WERI-Rb-1 (cell line): ENCODE measurements at regions not wholly inside any gene's neighbourhood (a gene's known extent, or its start where the extent isn't known, plus 50 kb on each side); places are given as distances from the start of the nearest gene placed in this dataset.

Experiments
- DNase-seq: peaks from one replicate; pipeline ENCODE4 v3.0.0-alpha.2; 2020
- H3K27ac ChIP-seq: fragments of 250-450 bp; sonication (Bioruptor Pico); 2 replicates; pipeline ENCODE4 v1.5.1; 2020; ENCODE audit warnings: mild to moderate bottlenecking, moderate library complexity
- H3K27me3 ChIP-seq: fragments of 250-450 bp; sonication (Bioruptor Pico); 2 replicates; pipeline ENCODE4 v1.5.1; 2021; ENCODE audit warnings: mild to moderate bottlenecking, low read depth, moderate library complexity; ENCODE audit not compliant: insufficient read depth, severe bottlenecking
- H3K36me3 ChIP-seq: fragments of 250-450 bp; sonication (Bioruptor Pico); 2 replicates; pipeline ENCODE4 v1.5.1; 2020; ENCODE audit warnings: mild to moderate bottlenecking, moderate library complexity
- H3K4me3 ChIP-seq: 2 replicates; pipeline ENCODE4 v1.5.1; 2011; ENCODE audit warnings: low read depth, mild to moderate bottlenecking, control low read depth, low read length
- H3K9me3 ChIP-seq: fragments of 250-450 bp; sonication (Bioruptor Pico); 2 replicates; pipeline ENCODE4 v1.5.1; 2021; ENCODE audit warnings: mild to moderate bottlenecking, moderate library complexity; ENCODE audit not compliant: severe bottlenecking
- TF ChIP-seq, protein P1 (sequence below): IDR thresholded peaks from 2 replicates; pipeline ENCODE4 v1.5.1; 2011; ENCODE audit warnings: low read depth, mild to moderate bottlenecking, control low read depth, inconsistent platforms, low read length

DNA sequence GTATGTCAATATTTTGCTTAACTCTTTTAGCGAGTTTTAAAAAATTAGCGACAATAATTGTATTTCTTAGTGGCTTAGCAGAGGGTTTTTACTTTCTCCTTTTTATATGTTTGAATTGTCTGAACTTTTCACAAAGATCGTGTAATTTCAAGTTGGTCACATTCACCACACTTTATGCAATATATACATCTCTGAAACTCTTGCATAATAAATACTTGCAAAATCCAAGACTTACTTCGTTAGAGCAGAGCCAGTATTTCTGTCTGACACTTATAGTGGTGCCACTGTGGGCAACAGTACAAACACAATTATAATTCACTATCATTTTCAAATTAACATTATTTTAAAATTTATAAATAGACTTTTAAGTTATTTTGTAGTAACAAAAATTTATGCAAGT, 62.0 kb downstream of the SUCNR1 start:
- Histone ChIP-seq H3K27ac (no peak overlapping the region), H3K4me3 (no peak overlapping the region), H3K9me3 (no peaks in the 10 kb centered on the region), H3K27me3 (peaks cover 21% of the 10 kb centered on the region), H3K36me3 (no peaks in the 10 kb centered on the region)
- TF ChIP-seq, protein P1, sequence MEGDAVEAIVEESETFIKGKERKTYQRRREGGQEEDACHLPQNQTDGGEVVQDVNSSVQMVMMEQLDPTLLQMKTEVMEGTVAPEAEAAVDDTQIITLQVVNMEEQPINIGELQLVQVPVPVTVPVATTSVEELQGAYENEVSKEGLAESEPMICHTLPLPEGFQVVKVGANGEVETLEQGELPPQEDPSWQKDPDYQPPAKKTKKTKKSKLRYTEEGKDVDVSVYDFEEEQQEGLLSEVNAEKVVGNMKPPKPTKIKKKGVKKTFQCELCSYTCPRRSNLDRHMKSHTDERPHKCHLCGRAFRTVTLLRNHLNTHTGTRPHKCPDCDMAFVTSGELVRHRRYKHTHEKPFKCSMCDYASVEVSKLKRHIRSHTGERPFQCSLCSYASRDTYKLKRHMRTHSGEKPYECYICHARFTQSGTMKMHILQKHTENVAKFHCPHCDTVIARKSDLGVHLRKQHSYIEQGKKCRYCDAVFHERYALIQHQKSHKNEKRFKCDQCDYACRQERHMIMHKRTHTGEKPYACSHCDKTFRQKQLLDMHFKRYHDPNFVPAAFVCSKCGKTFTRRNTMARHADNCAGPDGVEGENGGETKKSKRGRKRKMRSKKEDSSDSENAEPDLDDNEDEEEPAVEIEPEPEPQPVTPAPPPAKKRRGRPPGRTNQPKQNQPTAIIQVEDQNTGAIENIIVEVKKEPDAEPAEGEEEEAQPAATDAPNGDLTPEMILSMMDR, result no peak
- DNase-seq, result no peak

DNA sequence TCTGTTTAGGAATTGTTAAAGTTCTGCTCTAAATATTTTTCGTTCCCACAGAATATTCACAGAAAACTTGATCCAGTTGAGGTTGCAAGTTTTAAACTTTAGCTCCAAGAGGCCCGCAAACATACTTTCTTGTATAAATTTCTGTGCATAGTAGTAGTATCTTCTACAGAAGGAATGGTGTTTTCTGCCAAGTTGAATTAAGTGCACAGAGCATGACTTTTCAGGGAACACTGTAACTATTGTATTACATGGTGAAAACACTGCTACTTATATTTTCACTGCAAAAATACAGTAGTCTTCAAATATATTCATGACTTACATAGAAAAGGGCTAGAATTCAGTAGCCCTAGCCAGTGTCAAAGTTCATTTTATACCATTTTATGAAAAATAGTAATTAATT, 67.0 kb downstream of the SUCNR1 start:
- no peak for DNase-seq
- Histone ChIP-seq H3K36me3 (no peaks in the 10 kb centered on the region), H3K27ac (no peak overlapping the region), H3K9me3 (no peaks in the 10 kb centered on the region), H3K4me3 (no peak overlapping the region), H3K27me3 (peaks cover 25% of the 10 kb centered on the region)
- TF ChIP-seq, protein P1, result no peak

DNA sequence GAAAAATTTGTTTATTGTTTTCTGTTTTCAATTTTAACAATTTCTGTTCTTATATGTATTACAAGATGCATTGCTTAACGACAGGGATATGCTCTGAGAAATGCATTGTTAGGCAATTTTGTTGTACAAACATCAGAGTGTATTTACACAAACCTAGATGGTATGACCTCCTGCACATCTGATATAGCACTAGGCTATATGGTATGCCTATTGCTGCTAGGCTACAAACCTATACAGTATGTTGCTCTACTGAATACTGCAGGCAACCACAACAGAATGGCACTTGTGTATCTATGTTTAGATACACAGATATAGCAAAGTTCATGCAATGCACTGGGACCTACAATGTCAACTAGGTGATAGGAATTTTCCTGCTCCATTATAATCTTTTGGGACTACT, 70.1 kb downstream of the SUCNR1 start:
- DNase-seq, result no peak
- TF ChIP-seq, protein P1, result no peak
- Histone ChIP-seq H3K27ac (no peak overlapping the region), H3K4me3 (no peak overlapping the region), H3K36me3 (no peaks in the 10 kb centered on the region), H3K9me3 (no peaks in the 10 kb centered on the region), H3K27me3 (peaks cover 41% of the 10 kb centered on the region)

DNA sequence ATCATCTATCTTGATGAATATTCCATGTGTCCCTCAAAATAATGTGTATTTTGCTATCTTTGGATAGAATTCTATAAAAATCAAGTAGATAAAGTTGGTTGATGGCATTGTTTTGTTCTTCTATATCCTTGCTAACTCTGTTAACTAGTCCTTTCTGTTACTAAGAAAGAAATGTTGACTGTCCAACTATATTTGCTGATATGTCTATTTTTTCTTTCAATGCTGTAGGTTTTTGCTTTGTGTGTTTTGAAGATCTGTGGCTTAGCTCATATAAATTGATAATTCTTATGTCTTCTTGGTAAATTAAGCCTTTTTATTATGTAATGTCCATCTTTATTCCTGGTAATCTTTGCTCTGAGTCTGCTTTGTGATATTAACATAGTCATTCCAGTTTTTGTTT, 70.9 kb downstream of the SUCNR1 start:
- Histone ChIP-seq H3K36me3 (no peaks in the 10 kb centered on the region), H3K4me3 (no peak overlapping the region), H3K27ac (no peak overlapping the region), H3K27me3 (peaks cover 38% of the 10 kb centered on the region), H3K9me3 (no peaks in the 10 kb centered on the region)
- no peak for DNase-seq
- TF ChIP-seq, protein P1, result no peak

DNA sequence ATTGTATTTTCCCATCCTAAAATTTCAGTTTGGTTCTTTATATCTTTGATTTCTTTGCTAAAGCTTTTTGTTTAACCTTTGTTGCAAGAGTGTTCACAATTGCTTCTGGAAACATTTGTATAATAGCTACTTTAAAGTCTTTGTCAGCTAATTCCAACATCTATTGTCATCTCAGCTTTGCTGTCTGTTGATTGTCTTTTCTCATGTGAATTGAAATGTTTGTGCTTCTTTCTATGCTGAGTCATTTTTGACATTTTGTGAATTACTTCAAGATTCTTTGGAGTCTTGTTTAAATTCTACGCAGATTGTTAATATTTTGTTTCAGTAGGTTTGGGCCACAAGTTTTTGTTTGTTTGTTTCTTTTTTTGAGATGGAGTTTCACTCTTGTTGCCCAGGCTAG, 73.2 kb downstream of the SUCNR1 start:
- Histone ChIP-seq H3K9me3 (no peaks in the 10 kb centered on the region), H3K36me3 (no peaks in the 10 kb centered on the region), H3K27me3 (peaks cover 36% of the 10 kb centered on the region), H3K27ac (no peak overlapping the region), H3K4me3 (no peak overlapping the region)
- no peak for DNase-seq
- TF ChIP-seq, protein P1, result no peak

DNA sequence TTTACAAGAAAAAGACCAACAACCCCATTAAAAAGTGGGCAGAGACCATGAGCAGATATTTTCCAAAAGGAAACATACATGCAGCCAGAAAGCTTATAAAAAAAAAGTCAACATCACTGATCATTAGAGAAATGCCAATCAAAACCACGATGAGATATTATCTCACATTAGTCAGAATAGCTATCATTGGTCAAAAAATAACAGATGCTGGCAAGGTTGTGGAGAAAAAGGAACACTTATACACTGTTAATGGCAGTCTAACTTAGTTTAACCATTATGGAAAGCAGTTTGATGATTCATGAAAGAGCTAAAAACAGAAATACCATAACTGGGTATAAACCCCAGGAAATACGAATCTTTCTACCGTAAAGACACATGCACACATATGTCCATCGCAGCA, 76.3 kb downstream of the SUCNR1 start:
- H3K27me3 ChIP-seq, result peaks cover 46% of the 10 kb centered on the region
- H3K27ac ChIP-seq, result no peak overlapping the region
- TF ChIP-seq, protein P1, result no peak
- H3K9me3 ChIP-seq, result no peaks in the 10 kb centered on the region
- no peak for DNase-seq
- no peaks in the 10 kb centered on the region for H3K36me3 ChIP-seq
- no peak overlapping the region for H3K4me3 ChIP-seq
